NT2/D1 (cell line): ENCODE measurements at regions not wholly inside any gene's neighbourhood (a gene's known extent, or its start where the extent isn't known, plus 50 kb on each side); places are given as distances from the start of the nearest gene placed in this dataset.

ENCODE experiments used
- SUZ12 ChIP-seq: IDR thresholded peaks from 2 replicates; pipeline ENCODE4 v1.6.1; 2011; ENCODE audit not compliant: insufficient read length, insufficient read depth; ENCODE audit errors: extremely low read depth
- YY1 ChIP-seq: IDR thresholded peaks from 2 replicates; pipeline ENCODE4 v1.6.1; 2011; ENCODE audit not compliant: insufficient read length, insufficient read depth
- ZNF274 ChIP-seq: IDR thresholded peaks from 2 replicates; pipeline ENCODE4 v1.6.1; 2011; ENCODE audit warnings: mild to moderate bottlenecking, low read depth, low read length

DNA sequence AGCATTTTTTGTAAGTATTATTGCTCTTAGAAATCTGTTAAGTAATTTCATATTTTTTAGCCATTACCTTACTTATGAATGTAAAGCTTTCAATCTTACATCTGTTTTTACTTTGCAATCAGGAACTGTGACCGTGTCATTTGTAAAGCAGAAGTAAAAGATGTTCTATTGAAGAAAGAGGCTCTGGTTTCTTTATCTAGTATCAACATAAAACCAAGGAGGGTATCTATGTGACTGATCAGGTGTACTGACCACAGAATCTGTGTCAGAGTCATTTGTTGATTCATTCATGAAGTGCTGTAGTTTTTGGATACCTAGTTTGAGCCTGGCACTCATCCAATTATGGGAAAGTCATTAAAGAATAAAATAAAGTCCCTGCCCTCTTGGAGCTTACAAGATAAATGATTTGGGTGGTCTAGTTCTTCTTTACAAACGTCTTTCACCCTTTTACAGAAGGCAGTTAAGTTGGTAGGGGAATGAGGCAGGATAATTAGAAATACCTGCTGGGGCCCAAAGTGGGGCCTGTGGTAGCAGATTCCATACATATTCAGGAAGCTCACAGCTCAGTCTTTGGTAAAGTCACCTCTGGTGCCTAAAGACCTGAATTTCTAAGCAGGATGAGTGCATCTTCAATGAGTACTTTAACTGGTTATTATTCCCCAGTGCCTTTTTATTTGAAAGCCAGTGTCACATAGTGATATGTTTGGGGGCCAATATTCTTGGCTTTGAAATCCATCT, 260.6 kb upstream of the NT5C1B start:
- TF ChIP-seq SUZ12 (no peak), ZNF274 (no peak), YY1 (no peak)
